ENCODE measurements at regions not wholly inside any gene's neighbourhood (a gene's known extent, or its start where the extent isn't known, plus 50 kb on each side); places are given as distances from the start of the nearest gene placed in this dataset.

GRCh38 chr14:86541972-86542371, 1012.0 kb downstream of the FLRT2 start:
- BruUV-seq (replicated peaks), result no TSS peak
- H3K4me1 Mint-ChIP-seq (ENCODE audit: low read depth, unreplicated experiment), result no peaks in the 10 kb centered on the region
- TF ChIP-seq CTCF (IDR thresholded peaks at IDR 0.05; ENCODE audit: unreplicated experiment), result no peak
- intact Hi-C loops (cut with micrococcal nuclease; ENCODE audit: unreplicated experiment), result no loop called here
- CTCF ChIA-PET, result no interaction called here
- no peak for DNase-seq
- H3K36me3 Mint-ChIP-seq (ENCODE audit: insufficient read depth, unreplicated experiment), result no peaks in the 10 kb centered on the region
- H3K27ac Mint-ChIP-seq (ENCODE audit: unreplicated experiment), result no peak overlapping the region
- H3K9me3 Mint-ChIP-seq (ENCODE audit: low read depth, unreplicated experiment), result no peaks in the 10 kb centered on the region
- no peak overlapping the region for H3K4me3 Mint-ChIP-seq (ENCODE audit: low read depth, unreplicated experiment)
- H3K27me3 Mint-ChIP-seq (ENCODE audit: unreplicated experiment), result no peaks in the 10 kb centered on the region

- CTCF ChIA-PET, result no interaction called here
- intact Hi-C loops (cut with micrococcal nuclease; ENCODE audit: unreplicated experiment), result no loop called here
- no peak overlapping the region for H3K27ac Mint-ChIP-seq (ENCODE audit: unreplicated experiment)
These were observed 1010.8 kb downstream of the FLRT2 start for GRCh38 chr14:86540636-86541247.

GRCh38 chr14:86539361-86540070, 1009.6 kb downstream of the FLRT2 start:
- no peak overlapping the region for H3K27ac Mint-ChIP-seq (ENCODE audit: unreplicated experiment)
- no TSS peak for BruUV-seq (replicated peaks)
- TF ChIP-seq CTCF (IDR thresholded peaks at IDR 0.05; ENCODE audit: unreplicated experiment), result no peak
- H3K4me1 Mint-ChIP-seq (ENCODE audit: low read depth, unreplicated experiment), result no peaks in the 10 kb centered on the region
- H3K9me3 Mint-ChIP-seq (ENCODE audit: low read depth, unreplicated experiment), result no peaks in the 10 kb centered on the region
- no peaks in the 10 kb centered on the region for H3K36me3 Mint-ChIP-seq (ENCODE audit: insufficient read depth, unreplicated experiment)
- no peaks in the 10 kb centered on the region for H3K27me3 Mint-ChIP-seq (ENCODE audit: unreplicated experiment)
- H3K4me3 Mint-ChIP-seq (ENCODE audit: low read depth, unreplicated experiment), result no peak overlapping the region
- intact Hi-C loops (cut with micrococcal nuclease; ENCODE audit: unreplicated experiment), result no loop called here
- DNase-seq, result no peak
- CTCF ChIA-PET, result interaction anchor here (0.5 to 0.6 kb wide), 2 partner anchors 33 to 35 kb away, joined by 3 to 4 read pairs; no protein-coding TSS in a partner anchor

More at GRCh38 chr14:86540636-86541247, 1010.8 kb downstream of the FLRT2 start:
- TF ChIP-seq CTCF (IDR thresholded peaks at IDR 0.05; ENCODE audit: unreplicated experiment), result no peak
- DNase-seq, result no peak
- H3K9me3 Mint-ChIP-seq (ENCODE audit: low read depth, unreplicated experiment), result no peaks in the 10 kb centered on the region
- H3K4me1 Mint-ChIP-seq (ENCODE audit: low read depth, unreplicated experiment), result no peaks in the 10 kb centered on the region
- H3K36me3 Mint-ChIP-seq (ENCODE audit: insufficient read depth, unreplicated experiment), result no peaks in the 10 kb centered on the region
- H3K27me3 Mint-ChIP-seq (ENCODE audit: unreplicated experiment), result no peaks in the 10 kb centered on the region
- BruUV-seq (replicated peaks), result no TSS peak
- no peak overlapping the region for H3K4me3 Mint-ChIP-seq (ENCODE audit: low read depth, unreplicated experiment)

GRCh38 chr14:86533834-86534233, 1003.9 kb downstream of the FLRT2 start:
- H3K27me3 Mint-ChIP-seq (ENCODE audit: unreplicated experiment), result no peaks in the 10 kb centered on the region
- no peaks in the 10 kb centered on the region for H3K9me3 Mint-ChIP-seq (ENCODE audit: low read depth, unreplicated experiment)
- CTCF ChIA-PET, result no interaction called here
- no TSS peak for BruUV-seq (replicated peaks)
- H3K27ac Mint-ChIP-seq (ENCODE audit: unreplicated experiment), result no peak overlapping the region
- no peaks in the 10 kb centered on the region for H3K4me1 Mint-ChIP-seq (ENCODE audit: low read depth, unreplicated experiment)
- no peak for DNase-seq
- intact Hi-C loops (cut with micrococcal nuclease; ENCODE audit: unreplicated experiment), result no loop called here
- no peak for TF ChIP-seq CTCF (IDR thresholded peaks at IDR 0.05; ENCODE audit: unreplicated experiment)
- H3K36me3 Mint-ChIP-seq (ENCODE audit: insufficient read depth, unreplicated experiment), result no peaks in the 10 kb centered on the region
- H3K4me3 Mint-ChIP-seq (ENCODE audit: low read depth, unreplicated experiment), result no peak overlapping the region

Measured in Calu3 (cell line).